MM.1S (cell line): ENCODE measurements at regions not wholly inside any gene's neighbourhood (a gene's known extent, or its start where the extent isn't known, plus 50 kb on each side); places are given as distances from the start of the nearest gene placed in this dataset.

ENCODE experiments used
- DNase-seq: peaks from one replicate; pipeline ENCODE4 v3.0.0-alpha.2; 2015
- H2AFZ ChIP-seq: fragments of 300-600 bp; sonication (generic); 2 replicates; pipeline ENCODE4 v1.6.0; 2016; ENCODE audit warnings: antibody characterized with exemption, low read length
- H3F3A ChIP-seq: fragments of 300-600 bp; sonication (generic); 2 replicates; pipeline ENCODE4 v1.6.1; 2016; ENCODE audit warnings: mild to moderate bottlenecking, antibody characterized with exemption, low read length, moderate library complexity, mixed read lengths; ENCODE audit not compliant: insufficient read depth
- H3K27ac ChIP-seq: fragments of 300-600 bp; sonication (generic); 2 replicates; pipeline ENCODE4 v1.5.1; 2016; ENCODE audit warnings: mild to moderate bottlenecking, low read length
- H3K27me3 ChIP-seq: fragments of 300-600 bp; sonication (generic); replicated peaks from 2 replicates; pipeline ENCODE4 v1.6.0; 2016; ENCODE audit warnings: low read length; ENCODE audit not compliant: insufficient read depth
- H3K36me3 ChIP-seq: fragments of 300-600 bp; sonication (generic); replicated peaks from 2 replicates; pipeline ENCODE4 v1.6.1; 2016; ENCODE audit warnings: mild to moderate bottlenecking, low read length, mixed read lengths; ENCODE audit not compliant: insufficient read depth
- H3K4me1 ChIP-seq: fragments of 300-600 bp; sonication (generic); 2 replicates; pipeline ENCODE4 v1.6.1; 2016; ENCODE audit warnings: low read length, mixed read lengths
- H3K4me2 ChIP-seq: fragments of 300-600 bp; sonication (generic); 2 replicates; pipeline ENCODE4 v1.6.0; 2016; ENCODE audit warnings: low read depth, low read length
- H3K4me3 ChIP-seq: fragments of 300-600 bp; sonication (generic); 2 replicates; pipeline ENCODE4 v1.5.1; 2016; ENCODE audit warnings: low read length, mixed read lengths
- H3K79me2 ChIP-seq: fragments of 300-600 bp; sonication (generic); 2 replicates; pipeline ENCODE4 v1.6.1; 2016; ENCODE audit warnings: mixed run types, low read length, mixed read lengths
- H3K9ac ChIP-seq: fragments of 300-600 bp; sonication (generic); 2 replicates; pipeline ENCODE4 v1.6.1; 2016; ENCODE audit warnings: low read length, mixed read lengths
- H3K9me2 ChIP-seq: fragments of 300-600 bp; sonication (generic); replicated peaks from 2 replicates; pipeline ENCODE4 v1.6.1; 2016; ENCODE audit warnings: mild to moderate bottlenecking, low read length, mixed read lengths; ENCODE audit not compliant: insufficient read depth
- H3K9me3 ChIP-seq: fragments of 300-600 bp; sonication (generic); replicated peaks from 2 replicates; pipeline ENCODE4 v1.6.1; 2016; ENCODE audit warnings: mild to moderate bottlenecking, low read length, mixed read lengths; ENCODE audit not compliant: insufficient read depth
- H4K20me1 ChIP-seq: fragments of 300-600 bp; sonication (generic); 2 replicates; pipeline ENCODE4 v1.6.1; 2016; ENCODE audit warnings: mild to moderate bottlenecking, low read length, moderate library complexity, mixed read lengths; ENCODE audit not compliant: insufficient read depth
- EZH2 ChIP-seq: fragments of 300-600 bp; sonication (generic); optimal IDR thresholded peaks from 2 replicates; pipeline ENCODE3; 2017; ENCODE audit warnings: low read depth, mild to moderate bottlenecking, antibody characterized with exemption, low read length, mixed read lengths
- EZH2phosphoT487 ChIP-seq: fragments of 300-600 bp; sonication (generic); IDR thresholded peaks from 2 replicates; pipeline ENCODE4 v1.6.1; 2018; ENCODE audit warnings: antibody characterized with exemption, low read length
- TF ChIP-seq, protein P1 (sequence below): fragments of 300-600 bp; sonication (generic); IDR thresholded peaks from 2 replicates; pipeline ENCODE4 v1.5.1; 2016; ENCODE audit warnings: antibody characterized with exemption, low read length, mixed read lengths

DNA sequence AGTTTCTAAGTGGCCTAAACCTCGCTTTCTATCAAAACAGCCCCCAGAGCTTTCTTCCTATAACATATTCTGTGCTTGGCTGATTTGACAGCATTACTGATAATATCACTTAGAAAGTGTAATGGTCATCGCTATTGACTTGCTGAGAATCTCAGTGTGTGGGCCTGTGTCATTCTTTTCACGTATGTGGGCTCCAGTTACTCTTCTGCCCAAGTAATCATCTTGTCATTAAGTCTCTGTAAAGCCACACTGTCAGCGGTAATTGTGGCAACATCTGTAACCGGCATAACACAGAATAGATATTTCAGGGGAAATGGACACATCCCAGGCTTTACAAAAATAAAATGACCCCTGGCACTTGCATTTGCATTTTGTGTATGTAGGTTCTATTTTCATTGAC lies 313.6 kb upstream of the LMCD1 start:
- Histone ChIP-seq H3K9me3 (no peaks in the 10 kb centered on the region), H3K4me2 (no peak overlapping the region), H3K4me1 (no peaks in the 10 kb centered on the region), H4K20me1 (no peaks in the 10 kb centered on the region), H3K36me3 (no peaks in the 10 kb centered on the region), H3K27me3 (no peaks in the 10 kb centered on the region), H3K9ac (no peak overlapping the region), H3K4me3 (no peak overlapping the region), H3K9me2 (no peaks in the 10 kb centered on the region), H2AFZ (no peak overlapping the region), H3K79me2 (no peaks in the 10 kb centered on the region), H3F3A (no peaks in the 10 kb centered on the region), H3K27ac (no peak overlapping the region)
- DNase-seq = no peak
- TF ChIP-seq EZH2 (no peak), EZH2phosphoT487 (no peak)
- TF ChIP-seq, protein P1, sequence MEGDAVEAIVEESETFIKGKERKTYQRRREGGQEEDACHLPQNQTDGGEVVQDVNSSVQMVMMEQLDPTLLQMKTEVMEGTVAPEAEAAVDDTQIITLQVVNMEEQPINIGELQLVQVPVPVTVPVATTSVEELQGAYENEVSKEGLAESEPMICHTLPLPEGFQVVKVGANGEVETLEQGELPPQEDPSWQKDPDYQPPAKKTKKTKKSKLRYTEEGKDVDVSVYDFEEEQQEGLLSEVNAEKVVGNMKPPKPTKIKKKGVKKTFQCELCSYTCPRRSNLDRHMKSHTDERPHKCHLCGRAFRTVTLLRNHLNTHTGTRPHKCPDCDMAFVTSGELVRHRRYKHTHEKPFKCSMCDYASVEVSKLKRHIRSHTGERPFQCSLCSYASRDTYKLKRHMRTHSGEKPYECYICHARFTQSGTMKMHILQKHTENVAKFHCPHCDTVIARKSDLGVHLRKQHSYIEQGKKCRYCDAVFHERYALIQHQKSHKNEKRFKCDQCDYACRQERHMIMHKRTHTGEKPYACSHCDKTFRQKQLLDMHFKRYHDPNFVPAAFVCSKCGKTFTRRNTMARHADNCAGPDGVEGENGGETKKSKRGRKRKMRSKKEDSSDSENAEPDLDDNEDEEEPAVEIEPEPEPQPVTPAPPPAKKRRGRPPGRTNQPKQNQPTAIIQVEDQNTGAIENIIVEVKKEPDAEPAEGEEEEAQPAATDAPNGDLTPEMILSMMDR = no peak

DNA sequence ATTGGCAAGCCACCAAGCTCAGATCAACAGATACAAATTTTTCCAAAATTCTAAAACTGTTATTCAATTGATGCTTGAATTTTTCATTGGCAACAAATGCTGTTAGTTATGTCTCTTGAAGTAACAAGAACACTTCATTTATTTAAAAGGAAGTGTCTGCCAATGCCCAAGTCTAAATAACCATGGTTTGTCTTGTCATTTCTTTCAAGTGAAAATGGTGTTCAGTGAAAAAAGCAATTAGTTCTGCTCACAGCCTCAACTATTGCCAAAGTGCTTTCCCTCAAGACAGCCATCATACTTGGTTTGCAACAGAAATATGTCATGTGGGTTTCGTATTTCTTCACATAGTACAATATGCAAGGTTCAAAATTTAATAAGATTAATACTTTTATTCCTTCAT lies 312.6 kb upstream of the LMCD1 start:
- Histone ChIP-seq H3K27me3 (no peaks in the 10 kb centered on the region), H3K79me2 (no peaks in the 10 kb centered on the region), H3K27ac (no peak overlapping the region), H3K9ac (no peak overlapping the region), H2AFZ (no peak overlapping the region), H3K4me3 (no peak overlapping the region), H3K4me2 (no peak overlapping the region), H3K9me2 (no peaks in the 10 kb centered on the region), H4K20me1 (no peaks in the 10 kb centered on the region), H3K9me3 (no peaks in the 10 kb centered on the region), H3K4me1 (no peaks in the 10 kb centered on the region), H3F3A (no peaks in the 10 kb centered on the region), H3K36me3 (no peaks in the 10 kb centered on the region)
- no peak for DNase-seq
- TF ChIP-seq EZH2phosphoT487 (no peak), EZH2 (no peak)
- TF ChIP-seq, protein P1 = no peak

DNA sequence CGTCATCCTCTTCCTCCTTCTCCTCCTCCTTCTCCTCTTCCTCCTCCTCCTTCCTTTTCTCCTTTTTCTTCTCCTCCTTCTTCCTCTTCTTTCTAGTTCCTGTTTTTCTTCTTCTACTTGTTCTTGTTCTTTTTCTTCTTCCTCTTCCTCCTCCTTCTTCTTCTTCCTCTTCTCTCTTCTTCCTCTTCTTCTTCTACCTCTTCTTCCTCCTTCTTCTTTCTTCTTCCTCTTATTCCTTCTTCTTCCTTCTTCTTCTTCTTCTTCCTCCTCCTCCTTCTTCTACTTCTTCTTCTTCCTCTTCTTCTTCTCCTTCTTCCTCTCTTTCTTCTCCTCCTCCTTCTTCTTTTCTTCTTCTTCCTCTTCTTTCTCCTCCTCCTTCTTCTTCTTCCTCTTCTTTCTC lies 310.2 kb upstream of the LMCD1 start:
- no peaks in the 10 kb centered on the region for H3K4me1 ChIP-seq
- H3F3A ChIP-seq = no peaks in the 10 kb centered on the region
- no peaks in the 10 kb centered on the region for H3K79me2 ChIP-seq
- H3K4me2 ChIP-seq = no peak overlapping the region
- H3K4me3 ChIP-seq = no peak overlapping the region
- no peaks in the 10 kb centered on the region for H3K9me2 ChIP-seq
- H4K20me1 ChIP-seq = no peaks in the 10 kb centered on the region
- H3K27me3 ChIP-seq = no peaks in the 10 kb centered on the region
- H3K9me3 ChIP-seq = no peaks in the 10 kb centered on the region
- no peak overlapping the region for H3K9ac ChIP-seq
- no peaks in the 10 kb centered on the region for H3K36me3 ChIP-seq
- no peak for DNase-seq
- H3K27ac ChIP-seq = no peak overlapping the region
- H2AFZ ChIP-seq = no peak overlapping the region
- TF ChIP-seq, protein P1 = no peak
- TF ChIP-seq EZH2phosphoT487 (no peak), EZH2 (no peak)

DNA sequence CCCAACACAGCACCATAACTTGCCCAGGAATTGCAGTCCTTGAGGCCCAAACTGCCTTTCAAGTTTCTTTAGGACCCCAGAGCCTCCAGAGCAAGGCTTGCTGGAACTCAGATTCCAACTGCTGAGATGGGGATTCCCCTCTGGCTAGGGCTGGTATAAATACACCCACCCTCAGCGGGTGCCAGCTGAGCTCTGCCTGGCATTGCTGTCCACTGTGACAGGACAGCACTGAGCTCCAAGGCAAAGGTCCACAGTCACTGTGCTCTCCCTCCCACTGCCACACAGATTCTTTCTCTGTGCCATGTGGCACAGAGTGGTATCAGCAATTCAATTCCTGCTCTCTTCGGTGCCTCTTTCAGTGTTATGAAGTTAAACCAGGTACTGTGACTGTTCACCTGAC lies 304.2 kb upstream of the LMCD1 start:
- no peak overlapping the region for H3K4me3 ChIP-seq
- no peaks in the 10 kb centered on the region for H3F3A ChIP-seq
- no peaks in the 10 kb centered on the region for H3K9me2 ChIP-seq
- H3K79me2 ChIP-seq = no peaks in the 10 kb centered on the region
- H3K9me3 ChIP-seq = no peaks in the 10 kb centered on the region
- no peaks in the 10 kb centered on the region for H3K27me3 ChIP-seq
- TF ChIP-seq EZH2 (no peak), EZH2phosphoT487 (no peak)
- TF ChIP-seq, protein P1 = no peak
- no peak overlapping the region for H2AFZ ChIP-seq
- H3K4me1 ChIP-seq = no peaks in the 10 kb centered on the region
- no peak overlapping the region for H3K4me2 ChIP-seq
- no peak for DNase-seq
- no peak overlapping the region for H3K27ac ChIP-seq
- no peaks in the 10 kb centered on the region for H3K36me3 ChIP-seq
- no peaks in the 10 kb centered on the region for H4K20me1 ChIP-seq
- no peak overlapping the region for H3K9ac ChIP-seq
